IMR-90 (cell line): ENCODE measurements at regions not wholly inside any gene's neighbourhood (a gene's known extent, or its start where the extent isn't known, plus 50 kb on each side); places are given as distances from the start of the nearest gene placed in this dataset.

Experiments used
- ATAC-seq: fragments of 200-7000 bp; cut with Tn5 transposase; 2 replicates; pipeline ENCODE4 v1.9.1; 2020; ENCODE audit warnings: low read depth, mild to moderate bottlenecking, moderate library complexity
- BruUV-seq: library from RNA; stranded (reverse); fragments of 400-500 nt; replicated peaks from 2 replicates; lab custom pipeline; 2021; lab: Mats Ljungman, UMichigan
- CTCF ChIA-PET: fragments of 300-600 bp; formaldehyde crosslinking; extraction: SDS; loops from one replicate; lab custom pipeline; 2021; ENCODE audit warnings: antibody characterized with exemption; lab: Yijun Ruan, JAX
- POLR2A ChIA-PET: fragments of 300-600 bp; sonication (Branson Sonifier 250); formaldehyde crosslinking; loops from one replicate; lab custom pipeline; 2022; ENCODE audit warnings: antibody characterized with exemption; ENCODE audit not compliant: unreplicated experiment; lab: Charles Lee
- DNase-seq: peaks from one replicate; pipeline ENCODE4 v3.0.0; 2013
- H2AFZ ChIP-seq: replicated peaks from 2 replicates; pipeline ENCODE3; 2013; ENCODE audit warnings: low read length, mild to moderate bottlenecking; ENCODE audit not compliant: poor library complexity
- H2AK5ac ChIP-seq: 2 replicates; pipeline ENCODE4 v1.6.1; 2013; ENCODE audit warnings: low read depth, low read length, inconsistent platforms
- H2AK9ac ChIP-seq: replicated peaks from 2 replicates; pipeline ENCODE3; 2013; ENCODE audit warnings: mild to moderate bottlenecking, low read depth, low read length, moderate library complexity; ENCODE audit not compliant: poor library complexity
- H2BK120ac ChIP-seq: 2 replicates; pipeline ENCODE4 v1.6.1; 2013; ENCODE audit warnings: low read depth, low read length, inconsistent platforms
- H2BK15ac ChIP-seq: 3 replicates; pipeline ENCODE4 v1.6.1; 2013; ENCODE audit warnings: low read depth, low read length, inconsistent platforms
- H2BK20ac ChIP-seq: 2 replicates; pipeline ENCODE4 v1.6.1; 2013; ENCODE audit warnings: low read depth, mild to moderate bottlenecking, inconsistent platforms, low read length, moderate library complexity
- H2BK5ac ChIP-seq: 2 replicates; pipeline ENCODE4 v1.6.1; 2013; ENCODE audit warnings: mild to moderate bottlenecking, low read depth, low read length, inconsistent platforms; ENCODE audit not compliant: poor library complexity, severe bottlenecking
- H3K14ac ChIP-seq: replicated peaks from 2 replicates; pipeline ENCODE4 v1.6.1; 2013; ENCODE audit warnings: low read depth, low read length, inconsistent platforms
- H3K18ac ChIP-seq: 2 replicates; pipeline ENCODE4 v1.6.1; 2013; ENCODE audit warnings: low read depth, low read length, control low read depth
- H3K23ac ChIP-seq: 2 replicates; pipeline ENCODE4 v1.6.1; 2013; ENCODE audit warnings: low read depth, low read length, inconsistent platforms
- H3K27ac ChIP-seq: 2 replicates; pipeline ENCODE4 v1.5.1; 2013; ENCODE audit warnings: mild to moderate bottlenecking, control low read depth, low read length; ENCODE audit not compliant: insufficient read depth
- H3K27me3 ChIP-seq: 2 replicates; pipeline ENCODE4 v1.6.1; 2013; ENCODE audit warnings: low read length; ENCODE audit not compliant: control insufficient read depth, insufficient read depth
- H3K36me3 ChIP-seq: 2 replicates; pipeline ENCODE4 v1.6.1; 2013; ENCODE audit warnings: low read length, mixed read lengths; ENCODE audit not compliant: control insufficient read depth, insufficient read depth
- H3K4ac ChIP-seq: 2 replicates; pipeline ENCODE4 v1.6.1; 2013; ENCODE audit warnings: low read depth, low read length, inconsistent platforms
- H3K4me1 ChIP-seq: 2 replicates; pipeline ENCODE4 v1.6.1; 2013; ENCODE audit warnings: low read length, mixed read lengths; ENCODE audit not compliant: control insufficient read depth, insufficient read depth
- H3K4me2 ChIP-seq: 2 replicates; pipeline ENCODE4 v1.6.1; 2013; ENCODE audit warnings: low read depth, mild to moderate bottlenecking, control low read depth, low read length, moderate library complexity
- H3K4me3 ChIP-seq: 2 replicates; pipeline ENCODE4 v1.5.1; 2013; ENCODE audit warnings: low read depth, mild to moderate bottlenecking, control low read depth, low read length, moderate library complexity; ENCODE audit not compliant: insufficient read depth
- H3K56ac ChIP-seq: 2 replicates; pipeline ENCODE4 v1.6.1; 2013; ENCODE audit warnings: low read length, inconsistent platforms; ENCODE audit not compliant: insufficient read depth; ENCODE audit errors: extremely low read depth
- H3K79me1 ChIP-seq, 2 experiments: 2 replicates each; pipeline ENCODE4 v1.6.1; 2013; ENCODE audit warnings: low read length in 2 of 2, inconsistent platforms in 1 of 2, low read depth in 1 of 2
- H3K9ac ChIP-seq: 2 replicates; pipeline ENCODE4 v1.6.1; 2013; ENCODE audit warnings: low read depth, low read length, control low read depth
- H3K9me1 ChIP-seq: 2 replicates; pipeline ENCODE4 v1.6.1; 2013; ENCODE audit warnings: low read length, inconsistent platforms; ENCODE audit not compliant: insufficient read depth
- H3K9me3 ChIP-seq: 2 replicates; pipeline ENCODE4 v1.6.1; 2013; ENCODE audit warnings: low read length; ENCODE audit not compliant: control insufficient read depth, insufficient read depth
- H4K20me1 ChIP-seq: 2 replicates; pipeline ENCODE4 v1.6.1; 2013; ENCODE audit warnings: low read length, inconsistent platforms; ENCODE audit not compliant: insufficient read depth
- H4K5ac ChIP-seq: 2 replicates; pipeline ENCODE4 v1.6.1; 2013; ENCODE audit warnings: mild to moderate bottlenecking, low read depth, low read length, control low read depth
- H4K8ac ChIP-seq, 2 experiments: 2 replicates each; pipeline ENCODE4 v1.6.1; 2013; ENCODE audit warnings: low read depth in 2 of 2, low read length in 2 of 2, control low read depth in 1 of 2, inconsistent platforms in 1 of 2
- H4K91ac ChIP-seq: 2 replicates; pipeline ENCODE4 v1.6.1; 2013; ENCODE audit warnings: low read depth, low read length, inconsistent platforms; ENCODE audit not compliant: insufficient read depth
- BHLHE40 ChIP-seq: fragments of 150-350 bp; IDR thresholded peaks from 2 replicates; pipeline ENCODE4 v1.6.1; 2016; ENCODE audit warnings: mild to moderate bottlenecking, low read depth, low read length
- CEBPB ChIP-seq: IDR thresholded peaks from 2 replicates; pipeline ENCODE4 v1.6.1; 2012; ENCODE audit warnings: low read depth, low read length, improper control_type of control experiment
- ELK1 ChIP-seq: fragments of 150-350 bp; IDR thresholded peaks from 2 replicates; pipeline ENCODE4 v1.6.1; 2016; ENCODE audit warnings: low read depth, mild to moderate bottlenecking, low read length, moderate library complexity, borderline replicate concordance
- FOS ChIP-seq: fragments of 150-350 bp; IDR thresholded peaks from 2 replicates; pipeline ENCODE4 v1.6.1; 2016; ENCODE audit warnings: low read depth, low read length
- MAFK ChIP-seq: IDR thresholded peaks from 2 replicates; pipeline ENCODE4 v1.6.1; 2012; ENCODE audit warnings: low read depth, low read length, improper control_type of control experiment
- MXI1 ChIP-seq: IDR thresholded peaks from 2 replicates; pipeline ENCODE4 v1.6.1; 2012; ENCODE audit warnings: low read depth, mild to moderate bottlenecking, low read length, moderate library complexity, borderline replicate concordance
- NFE2L2 ChIP-seq: fragments of 150-350 bp; IDR thresholded peaks from 2 replicates; pipeline ENCODE4 v1.6.1; 2016; ENCODE audit warnings: low read depth, mild to moderate bottlenecking, low read length
- POLR2A ChIP-seq: IDR thresholded peaks from 2 replicates; pipeline ENCODE4 v1.6.1; 2012; ENCODE audit warnings: mild to moderate bottlenecking, low read depth, low read length
- RFX5 ChIP-seq: IDR thresholded peaks from 2 replicates; pipeline ENCODE4 v1.8.0; 2012; ENCODE audit warnings: low read depth, mild to moderate bottlenecking, low read length, moderate library complexity
- SMC3 ChIP-seq: fragments of 150-350 bp; IDR thresholded peaks from 2 replicates; pipeline ENCODE4 v1.6.1; 2016; ENCODE audit warnings: low read depth, mild to moderate bottlenecking, antibody characterized with exemption, low read length, moderate library complexity
- USF2 ChIP-seq: fragments of 150-350 bp; IDR thresholded peaks from 2 replicates; pipeline ENCODE4 v1.6.1; 2017; ENCODE audit warnings: mild to moderate bottlenecking, antibody characterized with exemption, low read length, low read depth
- WGBS, 2 experiments: methylation state at CpG; one replicate each; pipeline versions ENCODE4 v1.1.5 to v1.1.7; 2013; ENCODE audit warnings: missing lambda C conversion rate in 2 of 2; ENCODE audit not compliant: insufficient read length in 1 of 2; ENCODE audit errors: extremely low coverage in 2 of 2; 5-methylcytosine and 5-hydroxymethylcytosine counted together
- dilution Hi-C: fragments of 300-500 bp; cut with HindIII; formaldehyde crosslinking; loops from one replicate; pipeline ENCODE4 v1.14.3; 2018; ENCODE audit warnings: low sequenced_read_pairs; ENCODE audit not compliant: unreplicated experiment
- in situ Hi-C: fragments of 300-500 bp; cut with MboI; formaldehyde crosslinking; loops from 3 replicates; pipeline ENCODE4 v1.14.3; 2019; ENCODE audit warnings: low sequenced_read_pairs, inconsistent platforms, mixed read lengths
- intact Hi-C: fragments of 100-400 bp; cut with micrococcal nuclease; formaldehyde crosslinking; loops from 2 replicates; pipeline ENCODE4 v1.10.0; 2022
- TF ChIP-seq, protein P1 (sequence below): conservative IDR thresholded peaks from 2 replicates; pipeline ENCODE4 v1.5.1; 2012; ENCODE audit warnings: mild to moderate bottlenecking, low read depth, low read length, improper control_type of control experiment

GRCh38 chr2:122277956-122278355 is 522.5 kb downstream of the TSN start:
- Histone ChIP-seq H3K9me3 (peaks cover 5% of the 10 kb centered on the region), H3K23ac (no peak overlapping the region), H2BK15ac (no peak overlapping the region), H3K27ac (no peak overlapping the region), H3K4me1 (no peaks in the 10 kb centered on the region), H2BK5ac (no peak overlapping the region), H3K9me1 (no peaks in the 10 kb centered on the region), H3K14ac (no peak overlapping the region), H3K4ac (no peak overlapping the region), H3K9ac (no peak overlapping the region), H3K36me3 (no peaks in the 10 kb centered on the region), H2AK9ac (no peak overlapping the region), H3K27me3 (no peaks in the 10 kb centered on the region), H4K91ac (no peak overlapping the region), H4K8ac (no peak overlapping the region), H3K18ac (no peak overlapping the region), H2BK20ac (no peak overlapping the region), H3K79me1 (no peaks in the 10 kb centered on the region), H2AFZ (no peak overlapping the region), H3K4me3 (no peak overlapping the region), H2AK5ac (no peak overlapping the region), H4K20me1 (no peaks in the 10 kb centered on the region), H4K5ac (no peak overlapping the region), H2BK120ac (no peak overlapping the region), H3K4me2 (no peak overlapping the region), H3K56ac (no peak overlapping the region)
- WGBS, 2 experiments, result 0% methylated on average over 1 of the region's 3 CpGs; no CpG with 5 or more reads in 1 of the 2 experiments
- in situ Hi-C loops, result no loop called here
- TF ChIP-seq FOS, result no peak
- no peak for TF ChIP-seq MXI1
- TF ChIP-seq BHLHE40, result no peak
- TF ChIP-seq NFE2L2, result no peak
- TF ChIP-seq, protein P1, sequence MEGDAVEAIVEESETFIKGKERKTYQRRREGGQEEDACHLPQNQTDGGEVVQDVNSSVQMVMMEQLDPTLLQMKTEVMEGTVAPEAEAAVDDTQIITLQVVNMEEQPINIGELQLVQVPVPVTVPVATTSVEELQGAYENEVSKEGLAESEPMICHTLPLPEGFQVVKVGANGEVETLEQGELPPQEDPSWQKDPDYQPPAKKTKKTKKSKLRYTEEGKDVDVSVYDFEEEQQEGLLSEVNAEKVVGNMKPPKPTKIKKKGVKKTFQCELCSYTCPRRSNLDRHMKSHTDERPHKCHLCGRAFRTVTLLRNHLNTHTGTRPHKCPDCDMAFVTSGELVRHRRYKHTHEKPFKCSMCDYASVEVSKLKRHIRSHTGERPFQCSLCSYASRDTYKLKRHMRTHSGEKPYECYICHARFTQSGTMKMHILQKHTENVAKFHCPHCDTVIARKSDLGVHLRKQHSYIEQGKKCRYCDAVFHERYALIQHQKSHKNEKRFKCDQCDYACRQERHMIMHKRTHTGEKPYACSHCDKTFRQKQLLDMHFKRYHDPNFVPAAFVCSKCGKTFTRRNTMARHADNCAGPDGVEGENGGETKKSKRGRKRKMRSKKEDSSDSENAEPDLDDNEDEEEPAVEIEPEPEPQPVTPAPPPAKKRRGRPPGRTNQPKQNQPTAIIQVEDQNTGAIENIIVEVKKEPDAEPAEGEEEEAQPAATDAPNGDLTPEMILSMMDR, result no peak
- TF ChIP-seq POLR2A, result no peak
- TF ChIP-seq CEBPB, result no peak
- TF ChIP-seq MAFK, result no peak
- TF ChIP-seq SMC3, result no peak
- no peak for TF ChIP-seq USF2
- no peak for TF ChIP-seq ELK1
- no peak for TF ChIP-seq RFX5
- BruUV-seq, result no TSS peak
- dilution Hi-C loops, result no loop called here
- intact Hi-C loops, result no loop called here
- DNase-seq (no peak), ATAC-seq (no peak)
- ChIA-PET CTCF (no interaction called here), POLR2A (no interaction called here)
